ENCODE measurements at regions not wholly inside any gene's neighbourhood (a gene's known extent, or its start where the extent isn't known, plus 50 kb on each side); places are given as distances from the start of the nearest gene placed in this dataset.

GRCh38 chr3:161821591-161821990 is 325.0 kb downstream of the OTOL1 start:
- no peak for TF ChIP-seq CTCF (IDR thresholded peaks at IDR 0.05; ENCODE audit: insufficient read depth, low read length, poor library complexity, severe bottlenecking)
- H3K36me3 ChIP-seq (ENCODE audit: control insufficient read depth, insufficient read depth, low read length) = no peaks in the 10 kb centered on the region
- no peak for DNase-seq (ENCODE audit: extremely low read depth, insufficient read length)
- no peak overlapping the region for H3K4me3 ChIP-seq (replicated peaks; ENCODE audit: low read depth, low read length)
- H3K27me3 ChIP-seq (replicated peaks; ENCODE audit: control insufficient read depth, insufficient read depth, low read length) = no peaks in the 10 kb centered on the region

- DNase-seq (ENCODE audit: extremely low read depth, insufficient read length) = no peak
- Histone ChIP-seq H3K4me3 (replicated peaks; ENCODE audit: low read depth, low read length) (no peak overlapping the region), H3K36me3 (ENCODE audit: control insufficient read depth, insufficient read depth, low read length) (no peaks in the 10 kb centered on the region), H3K27me3 (replicated peaks; ENCODE audit: control insufficient read depth, insufficient read depth, low read length) (no peaks in the 10 kb centered on the region)
- no peak for TF ChIP-seq CTCF (IDR thresholded peaks at IDR 0.05; ENCODE audit: insufficient read depth, low read length, poor library complexity, severe bottlenecking)
These were observed 325.7 kb downstream of the OTOL1 start for GRCh38 chr3:161822291-161822690.

GRCh38 chr3:161823910-161824309 is 327.3 kb downstream of the OTOL1 start:
- H3K36me3 ChIP-seq (ENCODE audit: control insufficient read depth, insufficient read depth, low read length) = no peaks in the 10 kb centered on the region
- H3K4me3 ChIP-seq (replicated peaks; ENCODE audit: low read depth, low read length) = no peak overlapping the region
- no peak for TF ChIP-seq CTCF (IDR thresholded peaks at IDR 0.05; ENCODE audit: insufficient read depth, low read length, poor library complexity, severe bottlenecking)
- H3K27me3 ChIP-seq (replicated peaks; ENCODE audit: control insufficient read depth, insufficient read depth, low read length) = no peaks in the 10 kb centered on the region
- no peak for DNase-seq (ENCODE audit: extremely low read depth, insufficient read length)

GRCh38 chr3:161838021-161838420 is 341.4 kb downstream of the OTOL1 start:
- TF ChIP-seq CTCF (IDR thresholded peaks at IDR 0.05; ENCODE audit: insufficient read depth, low read length, poor library complexity, severe bottlenecking) = no peak
- Histone ChIP-seq H3K27me3 (replicated peaks; ENCODE audit: control insufficient read depth, insufficient read depth, low read length) (no peaks in the 10 kb centered on the region), H3K4me3 (replicated peaks; ENCODE audit: low read depth, low read length) (no peak overlapping the region), H3K36me3 (ENCODE audit: control insufficient read depth, insufficient read depth, low read length) (no peaks in the 10 kb centered on the region)
- DNase-seq (ENCODE audit: extremely low read depth, insufficient read length) = no peak

GRCh38 chr3:161848376-161848775 is 351.8 kb downstream of the OTOL1 start:
- Histone ChIP-seq H3K36me3 (ENCODE audit: control insufficient read depth, insufficient read depth, low read length) (no peaks in the 10 kb centered on the region), H3K4me3 (replicated peaks; ENCODE audit: low read depth, low read length) (no peak overlapping the region), H3K27me3 (replicated peaks; ENCODE audit: control insufficient read depth, insufficient read depth, low read length) (no peaks in the 10 kb centered on the region; the same call in 1 of the 2 replicates)
- no peak for DNase-seq (ENCODE audit: extremely low read depth, insufficient read length)
- TF ChIP-seq CTCF (IDR thresholded peaks at IDR 0.05; ENCODE audit: insufficient read depth, low read length, poor library complexity, severe bottlenecking) = no peak

- DNase-seq (ENCODE audit: extremely low read depth, insufficient read length) = peak; percentile 3
- H3K4me3 ChIP-seq (replicated peaks; ENCODE audit: low read depth, low read length) = no peak overlapping the region
These were observed 355.4 kb downstream of the OTOL1 start for GRCh38 chr3:161851941-161852566.

More at GRCh38 chr3:161851941-161852566, 355.4 kb downstream of the OTOL1 start:
- TF ChIP-seq CTCF (IDR thresholded peaks at IDR 0.05; ENCODE audit: insufficient read depth, low read length, poor library complexity, severe bottlenecking) = peak; percentile 89
- Histone ChIP-seq H3K27me3 (replicated peaks; ENCODE audit: control insufficient read depth, insufficient read depth, low read length) (no peaks in the 10 kb centered on the region; the same call in 1 of the 2 replicates), H3K36me3 (ENCODE audit: control insufficient read depth, insufficient read depth, low read length) (no peaks in the 10 kb centered on the region)
